Sigmoid colon (tissue), 6 donors: ENCODE measurements at regions not wholly inside any gene's neighbourhood (a gene's known extent, or its start where the extent isn't known, plus 50 kb on each side); places are given as distances from the start of the nearest gene placed in this dataset.

Experiments used
- DNase-seq: peaks from one replicate; pipeline ENCODE4 v3.0.0-alpha.2; 2019
- H3K27ac ChIP-seq, 4 donors: fragments of 200-600 bp; sonication (generic); one replicate each; pipeline ENCODE4 v1.5.1; 2016 to 2019; ENCODE audit warnings: mild to moderate bottlenecking in 1 of 4
- H3K27me3 ChIP-seq, 3 donors: fragments of 200-600 bp; sonication (generic); one replicate each; pipeline ENCODE4 v1.5.1; 2019; ENCODE audit warnings: mild to moderate bottlenecking in 1 of 3
- H3K36me3 ChIP-seq, 4 donors: fragments of 200-600 bp; sonication (generic); one replicate each; pipeline ENCODE4 v1.5.1; 2016 to 2019
- H3K4me1 ChIP-seq, 4 donors: fragments of 200-600 bp; sonication (generic); one replicate each; pipeline ENCODE4 v1.5.1; 2017 to 2019
- H3K4me3 ChIP-seq, 4 donors: fragments of 200-600 bp; sonication (generic); one replicate each; pipeline ENCODE4 v1.5.1; 2017 to 2019; ENCODE audit warnings: mild to moderate bottlenecking in 2 of 4, moderate library complexity in 1 of 4
- H3K9me3 ChIP-seq, 4 donors: fragments of 200-600 bp in 3 of 4; sonication (generic) in 3 of 4; one replicate each; pipeline versions ENCODE4 v1.5.1 to v1.6.1; 2013 to 2019
- CTCF ChIP-seq, 4 experiments: fragments of 450-650 bp in 3 of 4; fragments of 200-600 bp in 1 of 4; IDR thresholded peaks; one replicate each; pipeline ENCODE4 v1.5.1; 2016 to 2019; ENCODE audit warnings: antibody characterized with exemption in 4 of 4, mild to moderate bottlenecking in 3 of 4, moderate library complexity in 2 of 4
- EP300 ChIP-seq, 4 donors: sonication (generic); formaldehyde crosslinking; IDR thresholded peaks; one replicate each; pipeline ENCODE4 v1.6.1; 2017; ENCODE audit warnings: antibody characterized with exemption in 4 of 4
- POLR2A ChIP-seq, 2 donors: fragments of 450-650 bp; IDR thresholded peaks; one replicate each; pipeline ENCODE4 v1.6.1; 2016; ENCODE audit warnings: antibody characterized with exemption in 2 of 2, mild to moderate bottlenecking in 2 of 2, moderate library complexity in 2 of 2
- POLR2AphosphoS5 ChIP-seq, 4 donors: sonication (generic); formaldehyde crosslinking; IDR thresholded peaks; one replicate each; pipeline ENCODE4 v1.6.1; 2017; ENCODE audit warnings: antibody characterized with exemption in 4 of 4
- WGBS, 2 donors: extraction: QIAGEN DNeasy Blood & Tissue Kit; methylation state at CpG; one replicate each; pipeline ENCODE4 v1.1.7; 2013; 5-methylcytosine and 5-hydroxymethylcytosine counted together
- intact Hi-C: fragments of 100-400 bp; cut with DNase I; formaldehyde crosslinking; loops from one replicate; pipeline ENCODE4 v1.15.1; 2023
- donor health status: healthy with polysubstance abuse.
- donor health status: healthy.

DNA sequence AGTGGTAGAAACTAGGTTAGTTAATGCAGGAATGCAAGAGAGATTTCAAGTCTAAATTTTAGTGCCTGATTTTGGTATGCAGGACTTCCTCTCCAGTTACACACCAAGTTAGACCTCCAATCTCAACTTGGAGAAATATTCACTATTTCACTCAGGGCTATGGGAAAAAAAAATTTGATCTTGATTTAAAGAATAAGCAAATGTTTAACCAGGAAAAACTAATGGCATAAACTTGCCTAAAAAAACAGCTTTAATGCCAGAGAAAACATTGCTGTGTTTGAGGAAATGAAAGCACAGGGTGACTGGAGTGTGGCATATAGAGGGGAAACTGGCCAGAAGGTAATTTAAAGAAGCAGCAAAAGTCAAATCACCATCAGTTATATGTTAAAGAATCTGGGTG, 575.4 kb upstream of the LRRC4C start:
- DNase-seq: no peak
- Histone ChIP-seq H3K4me3 (no peak overlapping the region), H3K36me3 (no peaks in the 10 kb centered on the region), H3K4me1 (no peaks in the 10 kb centered on the region), H3K9me3 (no peaks in the 10 kb centered on the region), H3K27ac (no peak overlapping the region), H3K27me3 (no peaks in the 10 kb centered on the region)
- intact Hi-C loops: no loop called here
- TF ChIP-seq POLR2AphosphoS5 (IDR thresholded peaks at IDR 0.05): no peak
- no peak for TF ChIP-seq POLR2A (IDR thresholded peaks at IDR 0.05)
- TF ChIP-seq EP300 (IDR thresholded peaks at IDR 0.05): no peak
- no peak for TF ChIP-seq CTCF (IDR thresholded peaks at IDR 0.05)

DNA sequence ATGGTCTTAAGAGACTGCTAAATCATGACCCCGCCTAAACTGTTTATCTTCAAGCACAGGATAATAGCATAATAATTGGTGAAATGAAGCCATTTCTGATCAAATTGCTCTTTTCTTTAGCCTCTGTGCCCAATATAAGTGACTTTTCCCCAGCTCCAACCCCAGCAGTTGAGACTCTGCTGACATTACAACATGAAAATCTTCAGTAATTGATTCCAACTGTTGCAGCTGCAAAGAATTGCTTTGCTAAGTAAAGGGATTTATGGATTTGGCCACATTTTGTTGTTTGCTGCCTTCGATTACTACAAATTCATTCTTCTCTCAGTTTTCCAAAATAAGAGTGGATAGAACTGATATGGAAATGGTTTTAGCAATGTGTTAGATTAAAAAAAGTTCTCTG, 576.7 kb upstream of the LRRC4C start:
- Histone ChIP-seq H3K27ac (no peak overlapping the region), H3K27me3 (no peaks in the 10 kb centered on the region), H3K4me1 (no peaks in the 10 kb centered on the region), H3K36me3 (no peaks in the 10 kb centered on the region), H3K4me3 (no peak overlapping the region), H3K9me3 (no peaks in the 10 kb centered on the region)
- DNase-seq: no peak
- WGBS, 2 donors: 75 to 84% methylated on average over 2 of the region's 2 CpGs
- intact Hi-C loops: no loop called here
- no peak for TF ChIP-seq POLR2AphosphoS5 (IDR thresholded peaks at IDR 0.05)
- TF ChIP-seq POLR2A (IDR thresholded peaks at IDR 0.05): no peak
- no peak for TF ChIP-seq EP300 (IDR thresholded peaks at IDR 0.05)
- TF ChIP-seq CTCF (IDR thresholded peaks at IDR 0.05): no peak

DNA sequence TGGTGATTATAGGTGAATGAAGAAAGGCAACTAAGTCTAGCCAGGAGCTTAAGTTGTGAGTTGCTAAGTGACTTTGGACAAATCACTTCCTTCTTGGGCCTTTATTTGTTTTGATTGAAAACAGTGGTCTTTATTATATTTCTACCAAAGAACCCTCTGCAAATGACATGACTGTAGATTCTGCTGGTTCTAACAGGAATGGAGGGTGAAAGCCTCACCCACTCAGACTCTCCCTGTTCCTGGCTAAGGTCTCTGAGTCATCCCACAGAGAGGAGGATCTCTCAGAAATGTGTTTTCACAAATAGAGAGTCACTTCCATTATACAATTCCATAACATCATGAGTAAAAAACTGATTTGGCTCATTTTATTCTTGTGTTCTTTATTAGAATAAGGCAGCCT, 583.9 kb upstream of the LRRC4C start:
- Histone ChIP-seq H3K4me3 (no peak overlapping the region), H3K27ac (no peak overlapping the region), H3K9me3 (no peaks in the 10 kb centered on the region), H3K36me3 (no peaks in the 10 kb centered on the region), H3K4me1 (no peaks in the 10 kb centered on the region), H3K27me3 (no peaks in the 10 kb centered on the region)
- TF ChIP-seq EP300 (IDR thresholded peaks at IDR 0.05): no peak
- TF ChIP-seq POLR2AphosphoS5 (IDR thresholded peaks at IDR 0.05): no peak
- TF ChIP-seq POLR2A (IDR thresholded peaks at IDR 0.05): no peak
- no peak for TF ChIP-seq CTCF (IDR thresholded peaks at IDR 0.05)
- DNase-seq: no peak
- intact Hi-C loops: no loop called here

GRCh38 chr11:42047637-42048555, 588.4 kb upstream of the LRRC4C start:
- TF ChIP-seq POLR2A (IDR thresholded peaks at IDR 0.05): no peak
- TF ChIP-seq CTCF (IDR thresholded peaks at IDR 0.05): no peak
- no peak for TF ChIP-seq POLR2AphosphoS5 (IDR thresholded peaks at IDR 0.05)
- no peak for TF ChIP-seq EP300 (IDR thresholded peaks at IDR 0.05)
- WGBS, 2 donors: 76 to 86% methylated on average over 2 of the region's 2 CpGs

GRCh38 chr11:42049186-42049585, 589.7 kb upstream of the LRRC4C start:
- Histone ChIP-seq H3K27me3 (no peaks in the 10 kb centered on the region), H3K9me3 (no peaks in the 10 kb centered on the region), H3K27ac (no peak overlapping the region), H3K4me1 (no peaks in the 10 kb centered on the region), H3K36me3 (no peaks in the 10 kb centered on the region), H3K4me3 (no peak overlapping the region)
- no peak for TF ChIP-seq EP300 (IDR thresholded peaks at IDR 0.05)
- TF ChIP-seq POLR2AphosphoS5 (IDR thresholded peaks at IDR 0.05): no peak
- no peak for TF ChIP-seq CTCF (IDR thresholded peaks at IDR 0.05)
- TF ChIP-seq POLR2A (IDR thresholded peaks at IDR 0.05): no peak
- intact Hi-C loops: no loop called here
- no peak for DNase-seq
- 46 to 91% methylated on average over 1 of the region's 1 CpG for WGBS, 2 donors

More at GRCh38 chr11:42047637-42048555, 588.4 kb upstream of the LRRC4C start:
- Histone ChIP-seq H3K9me3 (no peaks in the 10 kb centered on the region), H3K36me3 (no peaks in the 10 kb centered on the region), H3K27me3 (no peaks in the 10 kb centered on the region), H3K27ac (no peak overlapping the region), H3K4me1 (no peaks in the 10 kb centered on the region), H3K4me3 (no peak overlapping the region)
- intact Hi-C loops: no loop called here
- DNase-seq: no peak
